ENCODE measurements at regions not wholly inside any gene's neighbourhood (a gene's known extent, or its start where the extent isn't known, plus 50 kb on each side); places are given as distances from the start of the nearest gene placed in this dataset.

- TF ChIP-seq CTCF (IDR thresholded peaks at IDR 0.05) (no peak), POLR2A (IDR thresholded peaks at IDR 0.05) (no peak)
Measured at GRCh38 chr6:18748314-18748713, 361.2 kb downstream of the RNF144B start.

Measured in lower leg skin (tissue), 3 donors.